ENCODE measurements at regions not wholly inside any gene's neighbourhood (a gene's known extent, or its start where the extent isn't known, plus 50 kb on each side); places are given as distances from the start of the nearest gene placed in this dataset.

DNA sequence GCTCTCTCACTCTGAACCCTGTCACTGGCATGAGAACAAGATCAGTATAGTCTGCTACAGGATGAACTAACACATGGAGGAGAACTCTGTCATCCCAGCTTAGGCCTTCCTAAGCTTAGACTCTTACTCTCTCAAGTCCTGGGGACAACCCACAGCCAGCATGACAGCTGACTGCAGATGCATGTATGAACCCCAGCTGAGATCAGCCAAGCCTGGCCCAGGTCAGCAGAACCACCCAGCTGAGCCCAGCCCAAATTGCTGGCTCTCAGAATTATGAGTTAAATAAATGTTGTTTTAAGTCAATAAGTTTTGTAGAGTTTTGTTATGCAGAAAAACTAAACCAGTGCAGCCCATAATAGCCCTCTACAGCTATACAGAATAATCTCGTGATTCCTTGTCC lies 287.3 kb downstream of the TNS1 start:
- DNase-seq: no peak

DNA sequence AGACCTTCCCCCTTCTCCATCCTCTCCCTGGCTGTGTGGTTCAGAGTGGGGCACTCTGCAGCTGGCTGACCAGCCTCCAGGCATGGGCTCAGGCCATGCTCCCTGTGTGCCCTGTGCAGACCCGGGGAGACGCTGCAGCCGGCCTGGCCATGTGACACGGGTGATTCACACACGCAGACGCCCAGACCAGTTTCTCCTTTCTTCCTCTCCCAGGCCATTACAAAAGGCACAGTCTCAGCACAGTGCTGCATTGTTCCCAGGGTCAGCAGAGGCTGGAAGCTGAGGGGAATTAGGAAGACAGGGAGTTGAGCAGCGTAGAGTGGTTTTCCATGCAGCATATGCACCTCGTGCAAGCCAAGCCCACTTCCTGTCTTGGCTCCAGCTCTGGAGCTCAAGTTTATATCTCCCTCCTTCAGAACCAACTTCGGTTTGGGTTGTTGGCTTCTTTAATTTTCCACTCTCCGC lies 288.5 kb downstream of the TNS1 start:
- no peak for DNase-seq

GRCh38 chr2:217713395-217714286 lies 289.2 kb downstream of the TNS1 start:
- DNase-seq: peak; percentile 57

GRCh38 chr2:217712431-217712830 lies 290.4 kb downstream of the TNS1 start:
- DNase-seq: no peak

DNA sequence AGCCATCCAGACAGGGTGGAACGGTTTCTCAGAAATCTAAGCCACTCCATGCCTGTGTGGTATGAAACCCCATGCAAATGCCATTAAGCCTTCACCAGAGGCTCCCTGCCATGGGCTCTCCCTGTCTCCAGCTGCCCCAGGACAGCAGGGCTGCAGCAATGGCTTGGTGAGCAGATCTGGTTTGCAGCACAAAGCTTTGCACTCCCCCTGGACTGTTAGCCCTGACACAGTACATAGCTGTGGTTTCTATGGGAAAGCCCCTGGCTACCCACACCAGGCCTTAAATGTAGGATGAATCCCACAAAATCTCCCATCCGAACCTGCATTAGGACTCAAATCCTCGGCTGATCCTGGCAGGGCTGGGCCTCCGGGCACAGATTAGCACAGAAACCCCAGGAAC lies 291.6 kb downstream of the TNS1 start:
- no peak for DNase-seq

- no peak for DNase-seq
Observed at GRCh38 chr2:217710211-217710765, 292.5 kb downstream of the TNS1 start.

DNA sequence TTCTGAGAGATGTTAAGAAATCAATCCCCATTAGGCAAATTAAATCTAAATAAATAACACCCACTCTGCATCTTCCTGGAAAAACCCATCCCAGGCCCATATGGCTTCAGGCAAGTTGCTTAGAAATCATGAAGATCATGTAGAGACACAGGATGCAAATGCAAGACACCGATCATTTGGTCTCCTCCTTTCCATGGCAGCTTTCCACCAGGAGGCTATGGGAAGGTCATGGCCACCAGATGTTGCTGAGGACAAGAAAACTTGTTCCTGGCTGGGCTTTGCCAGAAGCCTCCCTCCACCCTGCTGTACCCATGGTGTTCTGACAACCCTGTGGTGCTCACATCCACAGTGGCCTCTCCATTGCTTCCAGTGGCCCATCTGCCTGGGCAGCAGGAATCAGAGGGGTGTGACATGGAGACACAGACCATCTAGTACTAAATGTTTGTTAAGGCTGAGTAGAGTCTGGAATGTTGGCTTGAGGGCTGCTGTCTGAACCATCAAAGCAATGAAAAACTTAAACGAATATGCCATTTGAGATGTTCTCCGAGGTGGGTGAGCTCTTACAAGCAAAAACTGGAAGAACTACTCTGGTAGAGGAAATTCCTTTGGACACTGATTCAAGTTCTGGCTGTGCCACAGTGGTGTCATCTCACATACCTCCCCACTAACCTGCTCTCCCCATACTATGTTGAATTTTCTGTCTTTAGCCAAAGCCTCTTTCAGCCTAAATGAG lies 293.2 kb downstream of the TNS1 start:
- DNase-seq: no peak

DNA sequence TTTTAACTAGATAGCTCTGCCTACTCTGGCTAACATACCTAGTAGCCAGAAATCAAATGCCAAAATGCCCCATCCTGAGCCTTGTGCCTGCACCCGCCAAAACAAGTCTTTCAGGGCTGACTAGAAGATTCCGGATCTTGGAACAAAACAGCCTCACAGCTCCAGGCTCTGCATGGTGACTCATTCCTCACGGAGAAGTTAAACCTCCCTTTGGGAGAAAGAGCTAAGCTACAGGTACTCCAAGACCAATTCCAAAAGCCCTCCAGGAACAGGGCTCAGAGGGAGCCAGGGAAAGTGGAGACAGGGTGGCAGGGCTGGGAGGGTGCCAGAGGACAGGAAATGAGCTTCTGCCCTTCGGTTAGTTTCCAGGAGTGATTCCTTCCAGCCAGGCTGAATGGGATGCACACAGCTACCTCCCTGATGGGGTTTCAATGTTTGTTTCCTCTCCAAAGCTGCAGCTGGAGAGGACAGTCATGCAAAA lies 295.6 kb downstream of the TNS1 start:
- DNase-seq: no peak

DNA sequence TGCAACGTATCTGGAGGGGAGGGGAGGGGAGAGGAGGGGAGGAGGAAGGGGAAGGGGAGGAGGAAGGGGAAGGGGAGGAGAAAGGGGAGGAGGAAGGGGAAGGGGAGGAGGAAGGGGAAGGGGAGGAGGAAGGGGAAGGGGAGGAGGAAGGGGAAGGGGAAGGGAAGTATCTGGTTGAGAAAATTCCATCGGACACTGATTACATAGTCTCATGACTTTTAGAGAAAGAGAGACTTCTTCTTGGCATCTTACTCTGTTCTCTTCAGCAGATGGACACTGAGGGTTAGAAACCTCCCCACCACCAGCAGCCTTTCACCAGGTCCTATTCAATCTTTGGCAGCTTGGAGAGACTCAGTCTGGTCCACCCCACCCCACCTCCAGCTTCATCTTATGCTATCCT lies 296.3 kb downstream of the TNS1 start:
- DNase-seq: no peak

DNA sequence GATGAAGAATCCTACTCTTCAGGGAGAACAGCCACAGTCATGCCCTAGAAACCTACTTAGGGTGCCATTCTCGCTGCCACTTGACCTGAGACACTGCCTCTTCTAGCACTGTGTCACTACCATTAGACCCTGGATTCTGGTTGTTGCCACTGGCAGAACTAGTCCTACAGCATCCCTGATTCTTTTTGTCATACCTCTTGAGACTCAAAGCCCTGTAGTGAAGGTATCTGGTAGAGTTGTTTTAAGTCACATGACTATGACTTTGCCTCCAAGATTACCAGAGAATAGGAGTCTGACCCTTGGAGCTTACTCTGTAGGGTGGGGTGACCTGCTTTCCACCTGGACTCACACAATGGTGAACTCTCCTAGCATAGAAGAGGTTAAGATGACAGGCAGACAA lies 296.7 kb downstream of the TNS1 start:
- no peak for DNase-seq

DNA sequence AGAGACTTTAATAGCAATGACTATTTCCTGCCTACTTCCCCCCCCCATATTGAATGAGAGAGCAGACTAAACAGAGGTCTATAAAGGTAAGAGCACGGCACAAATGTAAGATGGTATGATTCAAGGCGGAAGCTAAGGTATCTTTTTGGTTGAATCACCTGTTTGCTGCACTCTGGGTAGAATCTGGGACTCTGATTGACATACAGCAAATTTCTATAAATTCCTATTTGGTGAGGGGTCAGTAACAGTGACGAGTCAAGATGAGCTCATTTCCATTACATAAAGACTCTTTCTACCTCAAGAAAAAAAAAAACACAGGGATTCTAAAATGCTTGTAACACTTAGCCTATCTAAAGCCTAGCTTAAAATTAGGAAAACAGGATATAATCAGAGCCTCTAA lies 297.3 kb downstream of the TNS1 start:
- DNase-seq: no peak

DNA sequence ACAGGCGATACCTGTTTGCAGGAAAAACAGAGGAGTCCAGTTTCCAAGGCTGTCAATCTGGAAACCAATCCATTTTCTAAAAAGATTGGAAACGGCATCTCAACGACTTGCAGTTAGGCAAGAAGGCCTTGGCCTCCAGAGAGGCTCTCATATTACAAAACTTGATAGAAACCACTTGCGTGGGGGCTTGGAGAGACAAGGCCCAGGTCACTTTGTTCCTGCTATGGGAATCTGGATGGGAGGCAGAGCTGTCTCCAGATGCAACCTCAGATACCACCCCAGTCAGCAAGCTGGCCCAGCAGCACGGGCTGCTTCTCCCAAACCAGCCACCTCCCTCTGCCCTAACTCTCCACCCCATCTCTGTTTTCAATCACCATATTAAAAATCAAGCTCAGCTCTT lies 298.8 kb downstream of the TNS1 start:
- no peak for DNase-seq

DNA sequence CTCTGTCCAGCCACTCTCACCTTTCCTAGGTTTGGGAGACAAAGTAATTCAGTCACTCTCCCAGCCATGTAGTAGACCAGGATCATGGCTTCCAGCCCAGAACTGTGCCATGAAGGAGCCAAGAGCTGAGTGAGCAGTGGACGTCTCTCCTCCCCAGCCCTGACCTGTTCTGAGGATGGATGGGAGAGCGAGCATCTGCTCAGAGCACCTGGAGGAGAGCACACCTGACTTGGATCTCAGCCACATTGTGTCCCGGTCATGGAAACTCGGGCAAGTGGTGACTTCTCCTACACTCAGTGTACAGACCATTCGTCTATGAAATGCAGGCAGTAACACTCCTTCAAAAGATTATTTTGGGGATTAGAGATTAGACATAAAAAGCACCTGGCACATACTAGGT lies 299.7 kb downstream of the TNS1 start:
- no peak for DNase-seq

GRCh38 chr2:217701622-217702021 lies 301.2 kb downstream of the TNS1 start:
- no peak for DNase-seq

- DNase-seq: no peak
Observed at GRCh38 chr2:217698691-217699090, 304.1 kb downstream of the TNS1 start.

DNA sequence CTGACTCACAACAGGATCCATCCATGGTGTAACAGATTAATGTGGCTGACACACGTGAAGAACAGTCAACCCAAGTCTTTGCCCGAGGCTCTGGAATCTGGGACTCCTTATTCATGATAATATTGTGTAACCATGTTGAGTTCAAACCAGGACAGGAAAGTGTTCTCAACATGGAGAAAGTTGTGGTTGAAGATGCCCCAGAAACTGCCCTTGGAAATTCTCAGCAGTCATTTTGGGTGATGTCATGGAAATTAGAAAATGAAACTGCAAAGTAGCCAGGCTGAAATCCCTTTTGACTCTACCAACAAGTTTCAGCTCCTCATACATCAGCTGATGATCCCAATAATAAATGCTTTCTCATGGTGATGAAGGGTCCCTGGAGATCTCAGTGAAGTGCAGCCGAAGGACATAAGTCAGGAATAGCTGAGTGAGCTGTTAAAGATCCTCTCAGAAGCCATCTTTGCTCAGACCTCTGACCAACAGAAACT lies 307.7 kb downstream of the TNS1 start:
- DNase-seq: no peak

DNA sequence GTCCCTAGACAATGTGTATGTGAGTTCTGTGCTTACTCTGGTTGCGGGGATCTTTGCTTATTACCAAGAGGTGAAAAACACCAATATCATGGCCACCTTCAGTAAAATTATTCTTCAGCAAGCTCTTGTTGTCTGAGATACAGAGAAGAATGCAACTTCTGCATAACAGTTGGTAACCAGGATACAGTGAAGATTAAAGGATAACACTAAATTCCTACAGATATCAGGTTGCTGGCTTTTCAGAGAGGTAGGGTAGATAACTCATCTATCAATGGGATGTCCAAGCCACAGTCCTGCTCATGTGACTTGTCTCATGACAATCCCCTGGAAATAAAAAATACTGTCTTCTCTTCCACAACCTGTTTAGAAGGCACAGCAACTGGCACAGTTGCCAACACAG lies 308.5 kb downstream of the TNS1 start:
- DNase-seq: no peak

- no peak for DNase-seq
Observed at GRCh38 chr2:217693363-217693762, 309.4 kb downstream of the TNS1 start.

- no peak for DNase-seq
Observed at GRCh38 chr2:217691920-217692666, 310.7 kb downstream of the TNS1 start.

- no peak for DNase-seq
Observed at GRCh38 chr2:217691516-217691915, 311.3 kb downstream of the TNS1 start.

GRCh38 chr2:217689053-217689452 lies 313.7 kb downstream of the TNS1 start:
- DNase-seq: no peak

- DNase-seq: no peak
Observed at GRCh38 chr2:217688494-217688893, 314.3 kb downstream of the TNS1 start.

- no peak for DNase-seq
Observed at GRCh38 chr2:217687771-217688170, 315.0 kb downstream of the TNS1 start.
